Upper lobe of left lung (tissue), 4 donors: ENCODE measurements at regions not wholly inside any gene's neighbourhood (a gene's known extent, or its start where the extent isn't known, plus 50 kb on each side); places are given as distances from the start of the nearest gene placed in this dataset.

Experiments used
- CTCF ChIP-seq, 6 experiments: fragments of 450-650 bp in 4 of 6; fragments of 200-600 bp in 2 of 6; sonication (generic) in 2 of 6; IDR thresholded peaks; one replicate each; pipeline ENCODE4 v1.5.1; 2016 to 2019; ENCODE audit warnings: antibody characterized with exemption in 6 of 6
- EP300 ChIP-seq, 4 donors: sonication (generic); formaldehyde crosslinking; IDR thresholded peaks; one replicate each; pipeline ENCODE4 v1.5.1; 2017; ENCODE audit warnings: antibody characterized with exemption in 4 of 4, control low read depth in 2 of 4
- POLR2A ChIP-seq, 4 donors: fragments of 450-650 bp; IDR thresholded peaks; one replicate each; pipeline ENCODE4 v1.5.1; 2016 to 2017; ENCODE audit warnings: antibody characterized with exemption in 4 of 4, mild to moderate bottlenecking in 2 of 4
- POLR2AphosphoS5 ChIP-seq, 2 donors: sonication (generic); formaldehyde crosslinking; IDR thresholded peaks; one replicate each; pipeline ENCODE4 v1.5.1; 2017; ENCODE audit warnings: antibody characterized with exemption in 2 of 2

DNA sequence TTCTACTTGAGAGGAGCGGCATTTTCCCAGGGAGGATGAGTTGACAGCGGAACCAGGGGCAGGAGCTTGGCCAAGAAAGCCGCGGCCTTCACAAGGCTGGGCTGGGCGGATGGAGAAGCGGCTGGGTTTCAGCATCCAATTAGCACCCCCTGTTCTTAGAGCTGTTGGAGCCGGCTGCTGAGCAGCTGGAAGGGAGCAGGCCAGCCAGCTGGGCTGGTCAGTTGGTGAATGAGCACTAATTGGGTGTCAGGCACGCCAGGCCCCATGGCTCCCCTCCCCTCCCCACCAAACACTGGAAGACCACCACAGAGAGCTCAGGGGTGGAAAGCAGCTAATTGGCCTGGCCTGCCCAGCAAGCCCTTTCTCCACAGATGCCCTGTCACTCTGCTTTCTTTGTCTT is 245.6 kb downstream of the RRAGC start:
- no peak for TF ChIP-seq CTCF (IDR thresholded peaks at IDR 0.05)
- TF ChIP-seq POLR2A (IDR thresholded peaks at IDR 0.05): no peak
- no peak for TF ChIP-seq POLR2AphosphoS5 (IDR thresholded peaks at IDR 0.05)
- no peak for TF ChIP-seq EP300 (IDR thresholded peaks at IDR 0.05)
